Sigmoid colon (tissue), 4 donors: ENCODE measurements at regions not wholly inside any gene's neighbourhood (a gene's known extent, or its start where the extent isn't known, plus 50 kb on each side); places are given as distances from the start of the nearest gene placed in this dataset.

Experiments
- POLR2A ChIP-seq, 2 donors: fragments of 450-650 bp; IDR thresholded peaks; one replicate each; pipeline ENCODE4 v1.6.1; 2016; ENCODE audit warnings: antibody characterized with exemption in 2 of 2, mild to moderate bottlenecking in 2 of 2, moderate library complexity in 2 of 2
- POLR2AphosphoS5 ChIP-seq, 4 donors: sonication (generic); formaldehyde crosslinking; IDR thresholded peaks; one replicate each; pipeline ENCODE4 v1.6.1; 2017; ENCODE audit warnings: antibody characterized with exemption in 4 of 4
- TF ChIP-seq, protein P1 (sequence below), 4 experiments: fragments of 450-650 bp in 3 of 4; fragments of 200-600 bp in 1 of 4; IDR thresholded peaks; one replicate each; pipeline ENCODE4 v1.5.1; 2016 to 2019; ENCODE audit warnings: antibody characterized with exemption in 4 of 4, mild to moderate bottlenecking in 3 of 4, moderate library complexity in 2 of 4

DNA sequence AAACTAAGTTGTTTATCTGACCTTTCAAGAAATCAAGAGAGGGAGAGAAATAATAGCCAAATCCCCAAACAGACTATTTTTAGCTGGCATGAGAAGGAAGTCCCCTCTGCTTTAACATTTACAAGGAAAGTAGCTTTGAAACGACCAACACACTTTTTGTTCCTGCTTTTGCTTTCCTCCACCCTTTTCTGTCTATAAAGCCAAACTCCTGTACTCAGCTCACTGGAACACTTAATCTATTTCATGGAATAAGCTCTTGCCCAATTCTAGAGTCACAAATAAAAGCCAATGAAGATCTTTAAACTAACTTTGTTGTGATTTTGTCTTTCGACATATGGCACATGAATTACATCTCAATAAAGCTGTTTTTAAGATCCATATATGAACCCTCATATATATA is 86.8 kb upstream of the CCDC71L start:
- TF ChIP-seq, protein P1, sequence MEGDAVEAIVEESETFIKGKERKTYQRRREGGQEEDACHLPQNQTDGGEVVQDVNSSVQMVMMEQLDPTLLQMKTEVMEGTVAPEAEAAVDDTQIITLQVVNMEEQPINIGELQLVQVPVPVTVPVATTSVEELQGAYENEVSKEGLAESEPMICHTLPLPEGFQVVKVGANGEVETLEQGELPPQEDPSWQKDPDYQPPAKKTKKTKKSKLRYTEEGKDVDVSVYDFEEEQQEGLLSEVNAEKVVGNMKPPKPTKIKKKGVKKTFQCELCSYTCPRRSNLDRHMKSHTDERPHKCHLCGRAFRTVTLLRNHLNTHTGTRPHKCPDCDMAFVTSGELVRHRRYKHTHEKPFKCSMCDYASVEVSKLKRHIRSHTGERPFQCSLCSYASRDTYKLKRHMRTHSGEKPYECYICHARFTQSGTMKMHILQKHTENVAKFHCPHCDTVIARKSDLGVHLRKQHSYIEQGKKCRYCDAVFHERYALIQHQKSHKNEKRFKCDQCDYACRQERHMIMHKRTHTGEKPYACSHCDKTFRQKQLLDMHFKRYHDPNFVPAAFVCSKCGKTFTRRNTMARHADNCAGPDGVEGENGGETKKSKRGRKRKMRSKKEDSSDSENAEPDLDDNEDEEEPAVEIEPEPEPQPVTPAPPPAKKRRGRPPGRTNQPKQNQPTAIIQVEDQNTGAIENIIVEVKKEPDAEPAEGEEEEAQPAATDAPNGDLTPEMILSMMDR (IDR thresholded peaks at IDR 0.05): no peak
- TF ChIP-seq POLR2A (IDR thresholded peaks at IDR 0.05) (no peak), POLR2AphosphoS5 (IDR thresholded peaks at IDR 0.05) (no peak)
